ENCODE measurements at regions not wholly inside any gene's neighbourhood (a gene's known extent, or its start where the extent isn't known, plus 50 kb on each side); places are given as distances from the start of the nearest gene placed in this dataset.

GRCh38 chr2:172279214-172279613 is 148.2 kb upstream of the ITGA6 start:
- Histone ChIP-seq H3K9ac (ENCODE audit: low read length) (no peak overlapping the region), H3K4me3 (ENCODE audit: low read length) (no peak overlapping the region), H3K4me1 (ENCODE audit: control insufficient read depth, insufficient read depth, low read length) (no peaks in the 10 kb centered on the region), H3K36me3 (ENCODE audit: control insufficient read depth, insufficient read depth, low read length) (no peaks in the 10 kb centered on the region), H3K27ac (ENCODE audit: low read depth, low read length) (no peak overlapping the region), H3K27me3 (ENCODE audit: control insufficient read depth, insufficient read depth, low read length) (no peaks in the 10 kb centered on the region)

- H3K27me3 ChIP-seq (ENCODE audit: control insufficient read depth, insufficient read depth, low read length), result no peaks in the 10 kb centered on the region
- no peaks in the 10 kb centered on the region for H3K4me1 ChIP-seq (ENCODE audit: control insufficient read depth, insufficient read depth, low read length)
- no peaks in the 10 kb centered on the region for H3K36me3 ChIP-seq (ENCODE audit: control insufficient read depth, insufficient read depth, low read length)
- no peak overlapping the region for H3K4me3 ChIP-seq (ENCODE audit: low read length)
- H3K9ac ChIP-seq (ENCODE audit: low read length), result no peak overlapping the region
- H3K27ac ChIP-seq (ENCODE audit: low read depth, low read length), result no peak overlapping the region
These were observed 147.6 kb upstream of the ITGA6 start for GRCh38 chr2:172279813-172280212.

GRCh38 chr2:172280571-172281361 is 146.6 kb upstream of the ITGA6 start:
- Histone ChIP-seq H3K4me1 (ENCODE audit: control insufficient read depth, insufficient read depth, low read length) (no peaks in the 10 kb centered on the region), H3K27me3 (ENCODE audit: control insufficient read depth, insufficient read depth, low read length) (no peaks in the 10 kb centered on the region), H3K27ac (ENCODE audit: low read depth, low read length) (no peak overlapping the region), H3K4me3 (ENCODE audit: low read length) (no peak overlapping the region), H3K9ac (ENCODE audit: low read length) (no peak overlapping the region), H3K36me3 (ENCODE audit: control insufficient read depth, insufficient read depth, low read length) (no peaks in the 10 kb centered on the region)

GRCh38 chr2:172281648-172282570 is 145.5 kb upstream of the ITGA6 start:
- Histone ChIP-seq H3K27me3 (ENCODE audit: control insufficient read depth, insufficient read depth, low read length) (no peaks in the 10 kb centered on the region), H3K36me3 (ENCODE audit: control insufficient read depth, insufficient read depth, low read length) (no peaks in the 10 kb centered on the region), H3K27ac (ENCODE audit: low read depth, low read length) (no peak overlapping the region), H3K4me1 (ENCODE audit: control insufficient read depth, insufficient read depth, low read length) (no peaks in the 10 kb centered on the region), H3K9ac (ENCODE audit: low read length) (no peak overlapping the region), H3K4me3 (ENCODE audit: low read length) (no peak overlapping the region)

- H3K9ac ChIP-seq (ENCODE audit: low read length), result no peak overlapping the region
- no peaks in the 10 kb centered on the region for H3K4me1 ChIP-seq (ENCODE audit: control insufficient read depth, insufficient read depth, low read length)
- no peak overlapping the region for H3K4me3 ChIP-seq (ENCODE audit: low read length)
- H3K36me3 ChIP-seq (ENCODE audit: control insufficient read depth, insufficient read depth, low read length), result no peaks in the 10 kb centered on the region
- H3K27ac ChIP-seq (ENCODE audit: low read depth, low read length), result no peak overlapping the region
- H3K27me3 ChIP-seq (ENCODE audit: control insufficient read depth, insufficient read depth, low read length), result no peaks in the 10 kb centered on the region
These were observed 144.4 kb upstream of the ITGA6 start for GRCh38 chr2:172282944-172283343.

GRCh38 chr2:172283476-172283875 is 143.9 kb upstream of the ITGA6 start:
- Histone ChIP-seq H3K4me1 (ENCODE audit: control insufficient read depth, insufficient read depth, low read length) (no peaks in the 10 kb centered on the region), H3K36me3 (ENCODE audit: control insufficient read depth, insufficient read depth, low read length) (no peaks in the 10 kb centered on the region), H3K9ac (ENCODE audit: low read length) (no peak overlapping the region)

GRCh38 chr2:172284209-172284608 is 143.2 kb upstream of the ITGA6 start:
- Histone ChIP-seq H3K27ac (ENCODE audit: low read depth, low read length) (no peak overlapping the region), H3K36me3 (ENCODE audit: control insufficient read depth, insufficient read depth, low read length) (no peaks in the 10 kb centered on the region), H3K4me1 (ENCODE audit: control insufficient read depth, insufficient read depth, low read length) (no peaks in the 10 kb centered on the region), H3K9ac (ENCODE audit: low read length) (no peak overlapping the region), H3K27me3 (ENCODE audit: control insufficient read depth, insufficient read depth, low read length) (no peaks in the 10 kb centered on the region), H3K4me3 (ENCODE audit: low read length) (no peak overlapping the region)

More at GRCh38 chr2:172283476-172283875, 143.9 kb upstream of the ITGA6 start:
- no peaks in the 10 kb centered on the region for H3K27me3 ChIP-seq (ENCODE audit: control insufficient read depth, insufficient read depth, low read length)
- H3K4me3 ChIP-seq (ENCODE audit: low read length), result no peak overlapping the region
- no peak overlapping the region for H3K27ac ChIP-seq (ENCODE audit: low read depth, low read length)

GRCh38 chr2:172285010-172285621 is 142.3 kb upstream of the ITGA6 start:
- H3K9ac ChIP-seq (ENCODE audit: low read length), result no peak overlapping the region
- no peak overlapping the region for H3K4me3 ChIP-seq (ENCODE audit: low read length)
- H3K36me3 ChIP-seq (ENCODE audit: control insufficient read depth, insufficient read depth, low read length), result no peaks in the 10 kb centered on the region
- H3K27ac ChIP-seq (ENCODE audit: low read depth, low read length), result no peak overlapping the region
- no peaks in the 10 kb centered on the region for H3K4me1 ChIP-seq (ENCODE audit: control insufficient read depth, insufficient read depth, low read length)
- no peaks in the 10 kb centered on the region for H3K27me3 ChIP-seq (ENCODE audit: control insufficient read depth, insufficient read depth, low read length)

- Histone ChIP-seq H3K36me3 (ENCODE audit: control insufficient read depth, insufficient read depth, low read length) (no peaks in the 10 kb centered on the region), H3K4me3 (ENCODE audit: low read length) (no peak overlapping the region), H3K4me1 (ENCODE audit: control insufficient read depth, insufficient read depth, low read length) (no peaks in the 10 kb centered on the region), H3K27ac (ENCODE audit: low read depth, low read length) (no peak overlapping the region), H3K27me3 (ENCODE audit: control insufficient read depth, insufficient read depth, low read length) (no peaks in the 10 kb centered on the region), H3K9ac (ENCODE audit: low read length) (no peak overlapping the region)
These were observed 141.6 kb upstream of the ITGA6 start for GRCh38 chr2:172285760-172286159.

GRCh38 chr2:172287190-172287589 is 140.2 kb upstream of the ITGA6 start:
- no peak overlapping the region for H3K4me3 ChIP-seq (ENCODE audit: low read length)
- no peaks in the 10 kb centered on the region for H3K4me1 ChIP-seq (ENCODE audit: control insufficient read depth, insufficient read depth, low read length)
- H3K36me3 ChIP-seq (ENCODE audit: control insufficient read depth, insufficient read depth, low read length), result no peaks in the 10 kb centered on the region
- H3K27me3 ChIP-seq (ENCODE audit: control insufficient read depth, insufficient read depth, low read length), result no peaks in the 10 kb centered on the region
- no peak overlapping the region for H3K27ac ChIP-seq (ENCODE audit: low read depth, low read length)
- no peak overlapping the region for H3K9ac ChIP-seq (ENCODE audit: low read length)

GRCh38 chr2:172287605-172288315 is 139.6 kb upstream of the ITGA6 start:
- Histone ChIP-seq H3K4me1 (ENCODE audit: control insufficient read depth, insufficient read depth, low read length) (no peaks in the 10 kb centered on the region), H3K9ac (ENCODE audit: low read length) (no peak overlapping the region), H3K27ac (ENCODE audit: low read depth, low read length) (no peak overlapping the region), H3K4me3 (ENCODE audit: low read length) (no peak overlapping the region), H3K27me3 (ENCODE audit: control insufficient read depth, insufficient read depth, low read length) (no peaks in the 10 kb centered on the region), H3K36me3 (ENCODE audit: control insufficient read depth, insufficient read depth, low read length) (no peaks in the 10 kb centered on the region)

GRCh38 chr2:172288603-172289002 is 138.8 kb upstream of the ITGA6 start:
- Histone ChIP-seq H3K27ac (ENCODE audit: low read depth, low read length) (no peak overlapping the region), H3K4me3 (ENCODE audit: low read length) (no peak overlapping the region), H3K36me3 (ENCODE audit: control insufficient read depth, insufficient read depth, low read length) (no peaks in the 10 kb centered on the region), H3K9ac (ENCODE audit: low read length) (no peak overlapping the region), H3K27me3 (ENCODE audit: control insufficient read depth, insufficient read depth, low read length) (no peaks in the 10 kb centered on the region), H3K4me1 (ENCODE audit: control insufficient read depth, insufficient read depth, low read length) (no peaks in the 10 kb centered on the region)
